ENCODE measurements at regions not wholly inside any gene's neighbourhood (a gene's known extent, or its start where the extent isn't known, plus 50 kb on each side); places are given as distances from the start of the nearest gene placed in this dataset.
"Not testable (repeated sequence)": the region's sequence is repeated elsewhere in the genome, so short reads cannot be mapped to it uniquely, and the experiment has no call there.

GRCh38 chr3:191026746-191027145 is 164.3 kb upstream of the GMNC start:
- WGBS, result 97% methylated on average over 1 of the region's 1 CpG
- H3K4me3 ChIP-seq (ENCODE audit: low read length), result no peak overlapping the region
- no peak overlapping the region for H3K9ac ChIP-seq (ENCODE audit: low read depth, low read length)
- H3K27ac ChIP-seq (ENCODE audit: low read depth, low read length), result no peak overlapping the region
- H3K9me3 ChIP-seq (ENCODE audit: insufficient read depth, low read depth, low read length), result no peaks in the 10 kb centered on the region
- H3K36me3 ChIP-seq (ENCODE audit: insufficient read depth, low read length), result no peaks in the 10 kb centered on the region
- no peaks in the 10 kb centered on the region for H3K27me3 ChIP-seq (ENCODE audit: insufficient read depth, low read length)
- no peaks in the 10 kb centered on the region for H3K4me1 ChIP-seq (ENCODE audit: insufficient read depth, low read length)

DNA sequence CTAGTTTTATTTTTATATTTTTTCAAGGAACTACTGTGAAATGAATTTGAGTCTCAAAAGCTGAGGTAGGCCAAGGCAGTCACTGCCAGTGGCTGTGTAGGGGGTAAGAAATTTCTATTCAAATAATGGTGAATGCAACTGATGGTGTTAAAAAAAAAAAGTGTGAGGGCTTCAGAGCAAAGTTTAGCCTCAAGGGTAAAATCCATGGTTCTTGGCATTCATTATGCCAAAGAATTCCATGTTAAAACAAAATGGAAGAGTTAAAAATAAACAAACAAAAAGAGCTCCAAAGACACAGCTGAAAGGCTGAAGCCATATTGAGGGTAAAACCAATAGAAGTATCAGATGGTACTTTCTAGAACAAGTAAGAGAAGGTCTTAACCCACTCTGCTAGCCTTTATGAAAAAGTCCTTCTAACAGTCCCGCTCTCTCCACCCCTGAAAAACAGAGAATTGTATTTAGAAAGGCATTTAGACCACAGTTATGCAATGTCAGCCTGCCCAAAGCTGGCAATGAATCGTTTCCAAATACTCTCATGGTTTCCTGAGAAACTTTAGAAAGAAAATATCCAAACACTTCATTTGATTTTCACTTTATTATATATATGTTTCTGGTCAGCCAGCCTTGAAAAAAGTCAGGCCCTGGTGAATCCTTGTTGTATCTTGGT is 158.4 kb upstream of the GMNC start:
- no peak overlapping the region for H3K27ac ChIP-seq (ENCODE audit: low read depth, low read length)
- no peaks in the 10 kb centered on the region for H3K4me1 ChIP-seq (ENCODE audit: insufficient read depth, low read length)
- H3K27me3 ChIP-seq (ENCODE audit: insufficient read depth, low read length), result no peaks in the 10 kb centered on the region
- WGBS, result 100% methylated on average over 2 of the region's 2 CpGs
- no peak overlapping the region for H3K4me3 ChIP-seq (ENCODE audit: low read length)
- H3K9me3 ChIP-seq (ENCODE audit: insufficient read depth, low read depth, low read length), result no peaks in the 10 kb centered on the region
- H3K9ac ChIP-seq (ENCODE audit: low read depth, low read length), result no peak overlapping the region
- H3K36me3 ChIP-seq (ENCODE audit: insufficient read depth, low read length), result no peaks in the 10 kb centered on the region

- no peaks in the 10 kb centered on the region for H3K9me3 ChIP-seq (ENCODE audit: insufficient read depth, low read depth, low read length)
- no peak overlapping the region for H3K4me3 ChIP-seq (ENCODE audit: low read length)
- H3K9ac ChIP-seq (ENCODE audit: low read depth, low read length), result no peak overlapping the region
- H3K27me3 ChIP-seq (ENCODE audit: insufficient read depth, low read length), result no peaks in the 10 kb centered on the region
- H3K36me3 ChIP-seq (ENCODE audit: insufficient read depth, low read length), result no peaks in the 10 kb centered on the region
- 91% methylated on average over 4 of the region's 6 CpGs for WGBS
- H3K27ac ChIP-seq (ENCODE audit: low read depth, low read length), result no peak overlapping the region
- no peaks in the 10 kb centered on the region for H3K4me1 ChIP-seq (ENCODE audit: insufficient read depth, low read length)
Measured at GRCh38 chr3:191019855-191020254, 157.4 kb upstream of the GMNC start.

- WGBS, result 86% methylated on average over 6 of the region's 6 CpGs
- H3K36me3 ChIP-seq (ENCODE audit: insufficient read depth, low read length), result not testable (repeated sequence)
Measured at GRCh38 chr3:191015960-191016359, 153.5 kb upstream of the GMNC start.

DNA sequence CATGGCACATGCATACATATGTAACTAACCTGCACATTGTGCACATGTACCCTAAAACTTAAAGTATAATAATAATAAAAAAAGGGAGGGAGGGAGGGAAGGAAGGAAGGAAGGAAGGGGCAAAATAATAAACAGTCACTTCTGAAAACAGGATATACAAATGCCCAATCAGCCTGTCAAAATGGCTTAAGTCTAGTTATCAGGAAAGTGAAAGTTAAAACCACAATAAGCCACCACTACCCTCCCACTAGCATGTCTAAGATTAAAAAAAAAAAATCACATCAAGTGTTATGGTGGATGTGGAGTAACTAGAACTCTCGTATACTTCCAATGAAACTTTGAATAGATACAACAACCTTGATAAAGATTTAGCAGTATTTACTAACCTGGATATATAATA is 145.6 kb upstream of the GMNC start:
- H3K27ac ChIP-seq (ENCODE audit: low read depth, low read length), result no peak overlapping the region
- H3K9me3 ChIP-seq (ENCODE audit: insufficient read depth, low read depth, low read length), result no peaks in the 10 kb centered on the region
- H3K27me3 ChIP-seq (ENCODE audit: insufficient read depth, low read length), result no peaks in the 10 kb centered on the region
- H3K36me3 ChIP-seq (ENCODE audit: insufficient read depth, low read length), result no peaks in the 10 kb centered on the region
- no peak overlapping the region for H3K9ac ChIP-seq (ENCODE audit: low read depth, low read length)
- H3K4me1 ChIP-seq (ENCODE audit: insufficient read depth, low read length), result peaks cover 19% of the 10 kb centered on the region
- no peak overlapping the region for H3K4me3 ChIP-seq (ENCODE audit: low read length)
- no CpG with 5 or more reads among the region's 1 CpG for WGBS

More at GRCh38 chr3:191015960-191016359, 153.5 kb upstream of the GMNC start:
- H3K27ac ChIP-seq (ENCODE audit: low read depth, low read length); H3K9ac ChIP-seq (ENCODE audit: low read depth, low read length); H3K4me3 ChIP-seq (ENCODE audit: low read length); H3K4me1 ChIP-seq (ENCODE audit: insufficient read depth, low read length); H3K27me3 ChIP-seq (ENCODE audit: insufficient read depth, low read length); H3K9me3 ChIP-seq (ENCODE audit: insufficient read depth, low read depth, low read length): not testable (repeated sequence)

DNA sequence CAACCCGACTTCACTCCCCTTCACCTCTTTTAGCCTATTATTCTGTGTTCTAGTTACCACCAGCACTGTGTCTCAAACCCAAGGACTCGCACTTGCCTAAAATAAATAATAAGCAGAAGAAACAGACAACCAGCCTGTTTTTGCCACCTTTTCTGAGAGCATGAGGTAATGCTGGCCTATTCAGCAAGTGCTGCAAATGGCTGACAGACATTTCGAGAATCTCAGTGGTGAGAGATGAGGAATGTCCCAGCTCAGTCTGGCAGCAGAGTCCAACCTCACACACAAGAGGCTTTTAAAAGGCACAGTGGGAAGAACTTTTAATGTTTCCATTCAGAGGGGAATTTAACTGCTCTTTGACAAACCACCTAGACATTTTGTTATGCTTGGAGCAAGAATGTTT is 143.3 kb upstream of the GMNC start:
- no peak overlapping the region for H3K27ac ChIP-seq (ENCODE audit: low read depth, low read length)
- H3K9me3 ChIP-seq (ENCODE audit: insufficient read depth, low read depth, low read length), result no peaks in the 10 kb centered on the region
- H3K27me3 ChIP-seq (ENCODE audit: insufficient read depth, low read length), result no peaks in the 10 kb centered on the region
- peak overlapping the region; percentile 18; the same call in 1 of the 2 replicates for H3K9ac ChIP-seq (ENCODE audit: low read depth, low read length)
- no peak overlapping the region for H3K4me3 ChIP-seq (ENCODE audit: low read length)
- no peaks in the 10 kb centered on the region for H3K36me3 ChIP-seq (ENCODE audit: insufficient read depth, low read length)
- WGBS, result 75% methylated on average over 3 of the region's 3 CpGs
- peaks cover 19% of the 10 kb centered on the region for H3K4me1 ChIP-seq (ENCODE audit: insufficient read depth, low read length)

GRCh38 chr3:191003742-191004141 is 141.2 kb upstream of the GMNC start:
- 69% methylated on average over 5 of the region's 5 CpGs for WGBS

GRCh38 chr3:190996181-190996775 is 133.8 kb upstream of the GMNC start:
- Histone ChIP-seq H3K9ac (ENCODE audit: low read depth, low read length) (no peak overlapping the region), H3K9me3 (ENCODE audit: insufficient read depth, low read depth, low read length) (no peaks in the 10 kb centered on the region), H3K27me3 (ENCODE audit: insufficient read depth, low read length) (no peaks in the 10 kb centered on the region), H3K4me1 (ENCODE audit: insufficient read depth, low read length) (no peaks in the 10 kb centered on the region), H3K36me3 (ENCODE audit: insufficient read depth, low read length) (no peaks in the 10 kb centered on the region), H3K27ac (ENCODE audit: low read depth, low read length) (no peak overlapping the region), H3K4me3 (ENCODE audit: low read length) (no peak overlapping the region)
- WGBS, result 95% methylated on average over 2 of the region's 3 CpGs

More at GRCh38 chr3:191003742-191004141, 141.2 kb upstream of the GMNC start:
- no peak overlapping the region for H3K9ac ChIP-seq (ENCODE audit: low read depth, low read length)
- peaks cover 19% of the 10 kb centered on the region for H3K4me1 ChIP-seq (ENCODE audit: insufficient read depth, low read length)
- H3K4me3 ChIP-seq (ENCODE audit: low read length), result no peak overlapping the region
- no peak overlapping the region for H3K27ac ChIP-seq (ENCODE audit: low read depth, low read length)
- H3K27me3 ChIP-seq (ENCODE audit: insufficient read depth, low read length), result no peaks in the 10 kb centered on the region
- no peaks in the 10 kb centered on the region for H3K36me3 ChIP-seq (ENCODE audit: insufficient read depth, low read length)
- no peaks in the 10 kb centered on the region for H3K9me3 ChIP-seq (ENCODE audit: insufficient read depth, low read depth, low read length)

- H3K27me3 ChIP-seq (ENCODE audit: insufficient read depth, low read length), result no peaks in the 10 kb centered on the region
- H3K27ac ChIP-seq (ENCODE audit: low read depth, low read length), result no peak overlapping the region
- no peaks in the 10 kb centered on the region for H3K4me1 ChIP-seq (ENCODE audit: insufficient read depth, low read length)
- H3K9me3 ChIP-seq (ENCODE audit: insufficient read depth, low read depth, low read length), result no peaks in the 10 kb centered on the region
- H3K36me3 ChIP-seq (ENCODE audit: insufficient read depth, low read length), result no peaks in the 10 kb centered on the region
- H3K9ac ChIP-seq (ENCODE audit: low read depth, low read length), result no peak overlapping the region
- H3K4me3 ChIP-seq (ENCODE audit: low read length), result no peak overlapping the region
- WGBS, result no CpG with 5 or more reads among the region's 1 CpG
Measured at GRCh38 chr3:190995156-190995555, 132.7 kb upstream of the GMNC start.

GRCh38 chr3:190990898-190991297 is 128.4 kb upstream of the GMNC start:
- peaks cover 23% of the 10 kb centered on the region for H3K9me3 ChIP-seq (ENCODE audit: insufficient read depth, low read depth, low read length)
- no peak overlapping the region for H3K4me3 ChIP-seq (ENCODE audit: low read length)
- no peak overlapping the region for H3K27ac ChIP-seq (ENCODE audit: low read depth, low read length)
- no peaks in the 10 kb centered on the region for H3K4me1 ChIP-seq (ENCODE audit: insufficient read depth, low read length)
- H3K27me3 ChIP-seq (ENCODE audit: insufficient read depth, low read length), result no peaks in the 10 kb centered on the region
- no peaks in the 10 kb centered on the region for H3K36me3 ChIP-seq (ENCODE audit: insufficient read depth, low read length)
- H3K9ac ChIP-seq (ENCODE audit: low read depth, low read length), result no peak overlapping the region

- no peaks in the 10 kb centered on the region for H3K36me3 ChIP-seq (ENCODE audit: insufficient read depth, low read length)
- H3K4me1 ChIP-seq (ENCODE audit: insufficient read depth, low read length), result no peaks in the 10 kb centered on the region
- no peak overlapping the region for H3K4me3 ChIP-seq (ENCODE audit: low read length)
- WGBS, result 94% methylated on average over 2 of the region's 2 CpGs
- no peaks in the 10 kb centered on the region for H3K27me3 ChIP-seq (ENCODE audit: insufficient read depth, low read length)
- no peak overlapping the region for H3K27ac ChIP-seq (ENCODE audit: low read depth, low read length)
- H3K9me3 ChIP-seq (ENCODE audit: insufficient read depth, low read depth, low read length), result peaks cover 23% of the 10 kb centered on the region
- H3K9ac ChIP-seq (ENCODE audit: low read depth, low read length), result no peak overlapping the region
Measured at GRCh38 chr3:190989218-190989617, 126.7 kb upstream of the GMNC start.

GRCh38 chr3:190988102-190988501 is 125.6 kb upstream of the GMNC start:
- Histone ChIP-seq H3K4me1 (ENCODE audit: insufficient read depth, low read length) (no peaks in the 10 kb centered on the region), H3K9me3 (ENCODE audit: insufficient read depth, low read depth, low read length) (peaks cover 23% of the 10 kb centered on the region), H3K4me3 (ENCODE audit: low read length) (no peak overlapping the region), H3K27ac (ENCODE audit: low read depth, low read length) (no peak overlapping the region), H3K36me3 (ENCODE audit: insufficient read depth, low read length) (no peaks in the 10 kb centered on the region), H3K27me3 (ENCODE audit: insufficient read depth, low read length) (no peaks in the 10 kb centered on the region), H3K9ac (ENCODE audit: low read depth, low read length) (no peak overlapping the region)
- 77% methylated on average over 2 of the region's 2 CpGs for WGBS
